GM21576 (cell line): ENCODE measurements at regions not wholly inside any gene's neighbourhood (a gene's known extent, or its start where the extent isn't known, plus 50 kb on each side); places are given as distances from the start of the nearest gene placed in this dataset.
"Not testable (repeated sequence)": the region's sequence is repeated elsewhere in the genome, so short reads cannot be mapped to it uniquely, and the experiment has no call there.

Experiments
- ATAC-seq: cut with Tn5 transposase; IDR thresholded peaks from one replicate; pipeline ENCODE4 v1.9.1; 2021; ENCODE audit warnings: mild to moderate bottlenecking, moderate library complexity; ENCODE audit not compliant: unreplicated experiment

GRCh38 chr10:30199376-30200016, 140.1 kb upstream of the JCAD start:
- ATAC-seq = no peak

DNA sequence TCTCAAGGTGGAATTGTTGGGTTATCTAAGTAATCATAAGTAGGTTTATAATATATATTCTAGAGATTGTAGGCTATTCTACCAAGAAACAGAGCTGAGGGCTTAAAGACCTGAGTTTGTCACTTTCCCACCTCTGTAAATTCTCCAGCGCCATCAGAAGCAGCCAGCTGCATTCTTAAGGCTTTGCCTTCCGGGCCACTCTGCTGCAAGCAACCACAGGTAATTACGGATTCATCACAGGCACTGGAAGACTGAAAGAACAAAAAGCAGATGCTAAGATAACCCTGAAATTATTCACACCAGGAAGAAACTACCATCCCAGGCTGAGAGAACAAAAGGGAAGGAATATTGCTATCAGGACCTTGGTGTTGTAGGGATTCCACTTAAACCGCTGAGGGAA, 137.8 kb upstream of the JCAD start:
- ATAC-seq = no peak

- not testable (repeated sequence) for ATAC-seq
Observed at GRCh38 chr10:30196559-30196958, 137.2 kb upstream of the JCAD start.

DNA sequence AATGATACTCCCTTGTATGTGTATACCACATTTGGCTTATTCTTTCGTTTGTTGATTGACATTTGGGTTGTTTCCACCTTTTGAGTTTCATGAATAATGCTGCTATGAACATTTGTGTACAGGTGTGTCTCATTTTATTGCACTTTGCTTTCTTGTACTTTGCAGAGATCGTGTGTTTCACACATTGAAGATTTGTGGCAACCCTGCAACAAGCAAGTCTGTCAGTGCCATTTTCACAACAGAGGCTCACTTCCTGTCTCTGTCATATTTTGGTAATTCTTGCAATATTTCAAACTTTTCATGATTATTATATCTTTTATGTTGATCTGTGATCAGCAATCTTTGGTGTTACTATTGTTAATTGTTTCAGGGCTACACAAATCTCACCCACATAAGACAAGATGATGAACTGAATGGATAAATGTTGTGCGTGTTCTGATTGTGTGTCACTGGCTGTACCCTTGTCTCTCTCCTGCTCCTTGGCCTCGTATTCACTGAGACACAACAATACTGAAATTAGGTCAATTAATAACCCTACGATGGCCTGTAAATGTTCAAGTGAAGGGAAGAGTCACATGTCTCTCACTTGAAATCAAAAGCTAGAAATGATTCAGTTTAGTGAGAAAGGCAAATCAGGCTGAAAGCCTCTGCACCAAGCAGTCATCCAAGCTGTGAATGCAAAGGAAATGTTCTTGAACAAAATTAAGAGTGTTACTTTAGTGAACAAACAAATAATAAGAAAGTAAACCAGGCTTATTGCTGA, 133.6 kb upstream of the JCAD start:
- peak; percentile 47 for ATAC-seq

DNA sequence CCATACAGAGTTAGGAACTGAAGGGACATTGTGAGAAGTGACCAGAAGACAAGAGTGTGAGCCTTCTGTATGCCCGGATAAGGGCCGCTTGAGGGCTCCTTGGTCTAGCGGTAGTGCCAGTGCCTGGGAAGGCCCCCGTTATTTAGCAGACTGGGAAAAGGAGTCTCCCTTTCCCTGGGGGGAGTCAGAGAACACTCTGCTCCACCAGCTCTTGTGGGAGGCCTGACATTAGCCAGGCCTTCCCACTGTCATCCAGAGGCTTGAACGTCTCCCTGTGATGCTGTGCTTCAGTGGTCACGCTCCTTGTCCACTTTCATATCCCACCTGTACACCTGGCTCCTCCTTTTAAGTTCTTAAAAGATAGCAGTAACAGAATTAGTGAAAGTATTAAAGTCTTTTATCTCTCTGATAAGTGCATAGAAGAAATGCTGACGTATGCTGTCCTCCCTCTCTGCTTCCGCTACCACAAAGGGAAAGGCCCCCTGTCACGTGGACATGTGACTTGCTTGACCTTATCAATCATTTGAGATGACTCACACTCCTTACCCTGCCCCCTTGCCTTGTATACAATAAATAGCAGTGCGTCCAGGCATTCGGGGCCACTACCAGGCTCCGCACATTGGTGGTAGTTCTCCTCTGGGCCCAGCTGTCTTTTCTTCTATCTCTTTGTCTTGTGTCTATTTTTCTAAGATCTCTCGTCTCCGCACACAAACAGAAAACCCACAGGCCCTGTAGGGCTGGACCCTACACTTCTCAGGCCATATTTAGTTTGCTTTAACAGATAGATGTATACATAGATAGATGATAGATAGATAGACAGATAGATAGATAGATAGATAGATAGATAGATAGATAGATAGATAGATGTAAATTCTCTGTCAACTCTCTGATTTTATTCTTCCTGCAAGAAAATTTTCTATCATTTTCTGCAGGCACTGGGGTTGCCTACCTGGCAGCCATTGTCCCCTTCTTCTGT, 131.5 kb upstream of the JCAD start:
- ATAC-seq = no peak

DNA sequence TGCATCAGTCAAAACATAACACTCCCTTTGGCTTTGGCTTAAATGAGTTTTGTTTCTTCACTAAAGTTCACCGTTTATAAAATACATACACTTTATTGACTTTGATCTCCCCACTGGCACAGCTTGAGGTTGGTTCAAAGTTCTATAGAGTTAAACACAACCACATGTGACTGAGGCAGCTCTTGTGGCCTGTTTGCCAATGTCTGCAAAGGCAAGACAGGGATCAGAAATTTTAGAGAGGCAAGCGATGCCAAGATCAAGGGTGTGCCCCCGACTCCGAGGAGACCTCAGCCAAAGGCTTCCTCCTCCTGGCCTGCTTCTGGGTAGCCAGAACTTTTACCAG, 129.8 kb upstream of the JCAD start:
- no peak for ATAC-seq

DNA sequence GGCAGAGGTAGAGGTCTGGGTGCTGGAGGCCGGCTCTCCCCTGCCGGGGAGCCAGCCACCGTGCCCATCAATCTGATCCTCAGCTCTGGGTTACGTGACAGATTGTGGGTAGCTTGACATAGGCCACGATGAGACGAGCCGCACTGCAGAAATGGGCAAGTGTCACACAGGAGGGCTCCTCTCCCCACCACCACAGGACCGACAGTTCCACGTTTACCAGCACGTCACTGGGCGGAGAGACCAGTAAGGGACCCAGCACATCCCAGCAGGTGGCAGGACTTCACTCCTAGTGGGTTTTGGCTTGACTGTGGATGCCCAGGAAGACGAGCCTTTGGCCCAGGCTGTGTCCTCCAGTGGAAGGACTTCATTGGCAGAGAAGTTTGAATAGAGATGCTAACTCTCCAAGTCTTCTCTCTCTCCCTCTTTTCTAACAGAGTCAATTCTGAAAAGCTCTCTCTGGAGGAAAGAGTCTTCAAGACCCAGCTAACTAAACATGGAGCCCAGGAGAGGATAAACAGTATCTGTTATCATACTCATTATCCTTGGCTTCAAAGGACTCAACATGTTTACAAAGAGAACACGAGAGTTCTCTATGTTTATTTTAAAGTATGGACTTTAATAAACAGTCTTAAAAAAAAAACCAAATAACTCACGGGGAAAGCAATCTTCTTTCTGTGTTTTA, 129.3 kb upstream of the JCAD start:
- no peak for ATAC-seq

GRCh38 chr10:30188101-30188500, 128.7 kb upstream of the JCAD start:
- ATAC-seq = no peak

DNA sequence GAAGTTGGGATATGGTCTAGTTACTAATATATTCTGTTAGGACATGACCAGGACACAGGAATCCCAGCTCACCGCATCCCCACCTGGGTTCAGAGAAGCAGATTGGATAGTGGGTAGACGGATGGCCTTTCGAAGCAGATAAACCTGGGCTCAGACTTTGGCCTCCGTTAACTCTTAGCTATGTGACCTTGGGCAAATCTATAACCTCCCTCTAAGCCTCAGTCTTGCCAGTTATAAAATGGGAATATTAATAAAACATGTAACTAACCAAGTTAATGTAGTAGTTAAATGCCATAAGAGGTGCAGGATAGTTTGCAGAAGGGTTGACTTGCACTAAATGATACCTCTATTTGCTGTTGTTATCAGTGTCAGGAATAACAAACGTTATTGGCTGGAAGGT, 127.6 kb upstream of the JCAD start:
- ATAC-seq = no peak

DNA sequence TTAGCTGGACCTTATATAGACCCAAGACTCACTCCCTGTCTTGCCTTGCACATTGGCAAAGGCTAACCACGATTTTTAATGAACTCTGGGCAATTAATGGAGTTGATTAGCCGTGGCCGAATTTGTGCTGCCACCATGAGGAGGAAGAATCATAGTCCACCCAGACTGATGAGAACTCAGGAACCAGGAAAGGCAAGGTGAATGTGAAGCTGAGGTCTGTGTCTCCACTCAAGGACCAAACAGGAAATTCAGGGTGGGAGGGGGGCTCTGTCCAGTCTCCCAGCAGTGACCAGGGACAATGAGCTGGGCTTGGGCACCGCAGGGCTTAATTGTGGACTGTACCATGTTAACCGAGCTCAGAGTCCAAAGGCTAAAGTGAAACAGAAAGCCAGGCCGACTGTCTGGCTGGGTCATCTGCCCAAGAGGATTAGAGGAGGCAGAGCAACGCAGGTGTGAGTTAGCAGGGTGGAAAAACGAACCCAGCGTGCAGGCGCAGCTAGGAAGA, 127.0 kb upstream of the JCAD start:
- ATAC-seq = no peak

GRCh38 chr10:30185916-30186315, 126.5 kb upstream of the JCAD start:
- no peak for ATAC-seq

DNA sequence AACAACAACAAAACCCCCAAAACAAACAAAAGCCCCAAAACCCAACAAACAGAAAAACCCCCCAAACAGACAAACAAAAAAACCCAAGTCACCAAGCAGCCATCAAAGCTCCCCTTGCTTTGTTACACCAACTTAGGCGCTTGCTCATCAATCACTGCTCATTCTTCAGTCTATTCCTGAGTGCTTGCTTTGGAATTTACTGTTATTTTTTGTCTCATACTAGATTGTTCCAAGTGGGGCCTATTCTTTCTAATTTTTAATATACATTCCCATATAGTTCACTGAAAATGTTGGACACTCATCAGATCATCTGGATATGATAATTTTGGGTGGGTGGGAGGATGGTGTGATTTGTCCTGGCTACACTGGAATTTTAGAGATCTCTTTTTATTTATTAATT, 126.0 kb upstream of the JCAD start:
- ATAC-seq = no peak

GRCh38 chr10:30184397-30185033, 125.1 kb upstream of the JCAD start:
- no peak for ATAC-seq

DNA sequence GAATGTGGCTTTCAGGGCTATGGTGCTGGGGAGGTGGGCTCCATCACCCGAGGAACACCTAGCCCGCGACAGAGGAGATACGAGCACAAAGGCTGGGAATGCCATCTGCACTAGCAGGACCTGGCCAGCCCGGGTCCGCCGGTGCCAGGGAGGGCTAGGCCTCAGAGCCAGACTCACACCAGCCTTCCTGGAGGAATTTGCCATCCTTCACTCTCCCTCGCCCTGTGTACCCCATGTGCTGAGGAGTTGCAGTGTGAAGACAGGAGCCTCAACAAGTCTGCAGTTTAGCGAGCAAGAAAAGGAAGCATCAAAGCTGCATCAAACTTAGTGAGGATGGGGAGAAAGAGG, 123.6 kb upstream of the JCAD start:
- ATAC-seq = no peak

GRCh38 chr10:30182191-30183054, 123.0 kb upstream of the JCAD start:
- ATAC-seq = no peak

DNA sequence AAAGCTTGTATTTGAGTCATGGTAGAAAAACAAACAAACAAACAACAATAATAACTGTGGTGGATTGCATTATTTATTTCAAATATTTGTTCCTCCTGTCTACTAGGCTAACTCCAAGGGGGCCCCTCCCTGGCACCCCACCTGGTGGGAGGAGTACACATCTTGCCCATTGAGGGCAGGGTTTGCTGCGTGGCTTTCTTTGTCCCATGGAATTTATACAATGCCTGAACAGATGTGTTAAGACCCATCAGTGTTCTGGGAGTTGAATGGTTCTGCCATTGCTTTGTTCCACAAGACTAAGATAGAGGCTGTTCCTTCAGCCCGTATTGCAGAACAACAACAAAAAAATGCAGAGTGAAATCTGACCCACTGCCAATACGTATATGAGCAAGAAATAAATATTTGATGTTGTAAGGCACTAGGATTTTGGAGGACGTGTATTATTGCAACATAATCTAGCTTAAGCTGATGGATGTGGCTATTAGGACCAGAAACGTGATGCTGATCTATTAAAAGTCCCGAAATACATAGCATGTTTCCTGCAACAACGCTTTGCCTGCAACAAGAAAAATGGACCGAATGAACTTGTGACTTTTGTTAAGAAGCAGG, 119.1 kb upstream of the JCAD start:
- ATAC-seq = no peak

DNA sequence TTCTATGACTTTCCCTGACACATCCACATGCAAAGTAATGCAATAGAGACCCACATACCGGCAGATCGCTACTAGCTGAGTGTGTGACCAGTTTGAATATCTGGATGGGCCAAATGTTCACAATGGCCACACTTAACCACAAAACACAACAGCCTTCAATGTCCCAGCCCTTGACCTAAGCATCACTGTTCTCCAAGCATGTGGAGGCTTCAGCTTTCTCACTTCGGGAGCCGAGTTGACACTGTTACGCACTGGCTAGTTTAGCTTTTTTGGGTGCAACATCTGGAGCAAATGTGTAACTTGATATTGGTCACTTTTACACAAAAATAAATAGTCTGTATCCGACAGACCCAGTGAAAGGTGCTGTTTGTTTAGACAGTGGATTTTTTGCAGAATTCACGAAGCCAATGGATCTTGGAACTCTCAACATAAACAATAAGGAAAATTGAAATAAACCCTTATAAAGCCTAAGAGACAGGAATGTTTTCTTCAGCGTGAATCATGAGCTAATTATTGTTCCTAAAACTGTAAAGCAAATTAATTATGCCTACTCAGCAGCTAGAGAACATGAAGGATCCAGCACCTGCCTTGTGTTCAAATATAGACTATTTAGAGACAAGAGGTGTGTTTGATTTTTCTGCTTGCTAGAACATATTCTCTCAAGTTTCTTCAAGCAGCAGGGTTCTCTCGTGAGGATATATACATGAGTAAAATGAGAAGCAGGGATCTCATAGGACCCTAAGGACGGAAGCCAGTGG, 117.6 kb upstream of the JCAD start:
- ATAC-seq = no peak

DNA sequence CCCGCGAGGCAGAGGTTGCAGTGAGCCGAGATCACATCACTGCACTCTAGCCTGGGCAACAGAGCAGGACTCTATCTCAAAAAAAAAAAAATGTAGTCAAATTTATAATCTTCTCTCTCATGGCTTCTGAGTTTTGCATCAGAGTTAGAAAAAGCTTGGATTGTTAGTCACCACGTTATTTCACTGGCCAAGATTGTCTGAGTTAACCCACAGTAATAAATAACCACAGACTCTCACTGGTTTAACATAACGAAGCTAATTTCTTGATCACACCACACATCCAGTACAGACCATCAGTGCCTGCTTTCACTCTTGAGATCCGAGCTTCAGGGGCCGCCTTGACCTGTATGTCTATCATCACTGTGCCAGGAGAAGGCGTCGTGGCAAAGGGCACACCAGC, 116.8 kb upstream of the JCAD start:
- no peak for ATAC-seq
